Activated B cell treated with CpG ODN at 0.5 μM for 24 hours (primary cell): ENCODE measurements at regions not wholly inside any gene's neighbourhood (a gene's known extent, or its start where the extent isn't known, plus 50 kb on each side); places are given as distances from the start of the nearest gene placed in this dataset.

Source experiments
- ATAC-seq: fragments of 200-7000 bp; cut with Tn5 transposase; one replicate; pipeline ENCODE4 v1.10.0; 2021; ENCODE audit warnings: low read depth, mild to moderate bottlenecking, moderate library complexity
- CTCF ChIA-PET: fragments of 350-600 bp; sonication (Branson Sonifier 250); formaldehyde crosslinking; loops from one replicate; lab custom pipeline; 2021; ENCODE audit warnings: antibody characterized with exemption; lab: Charles Lee
- POLR2A ChIA-PET: fragments of 350-600 bp; sonication (Branson Sonifier 250); formaldehyde crosslinking; loops from one replicate; lab custom pipeline; 2021; ENCODE audit warnings: antibody characterized with exemption; lab: Charles Lee
- DNase-seq: peaks from one replicate; pipeline ENCODE4 v3.0.0; 2022
- H3K27ac Mint-ChIP-seq: one replicate; pipeline ENCODE4 v1.8.0; 2020; ENCODE audit warnings: mixed read lengths
- H3K27me3 Mint-ChIP-seq: one replicate; pipeline ENCODE4 v1.8.0; 2021; ENCODE audit warnings: mixed read lengths
- H3K36me3 Mint-ChIP-seq: one replicate; pipeline ENCODE4 v1.8.0; 2021; ENCODE audit warnings: low read depth, mixed read lengths
- H3K4me1 Mint-ChIP-seq: one replicate; pipeline ENCODE4 v1.8.0; 2021; ENCODE audit warnings: mixed read lengths
- H3K4me3 Mint-ChIP-seq: one replicate; pipeline ENCODE4 v1.8.0; 2020; ENCODE audit warnings: mild to moderate bottlenecking, mixed read lengths
- H3K9me3 Mint-ChIP-seq: one replicate; pipeline ENCODE4 v1.8.0; 2020; ENCODE audit warnings: mixed read lengths
- CTCF ChIP-seq: fragments of 200-600 bp; IDR thresholded peaks from one replicate; pipeline ENCODE4 v1.8.0; 2022; ENCODE audit warnings: antibody characterized with exemption, mild to moderate bottlenecking
- intact Hi-C: fragments of 100-400 bp; cut with micrococcal nuclease; formaldehyde crosslinking; loops from one replicate; pipeline ENCODE4 v1.15.1; 2024

- Mint-ChIP-seq H3K36me3 (no peaks in the 10 kb centered on the region), H3K4me1 (no peaks in the 10 kb centered on the region), H3K27ac (no peak overlapping the region), H3K4me3 (no peak overlapping the region), H3K27me3 (no peaks in the 10 kb centered on the region), H3K9me3 (peaks cover 4% of the 10 kb centered on the region)
- intact Hi-C loops = no loop called here
- CTCF ChIA-PET = no interaction called here
- no peak for DNase-seq
- no peak for TF ChIP-seq CTCF
- POLR2A ChIA-PET = no interaction called here
- ATAC-seq = no peak
Observed at GRCh38 chr22:49157529-49158339, 669.9 kb downstream of the BRD1 start.

GRCh38 chr22:49156662-49157285 lies 670.9 kb downstream of the BRD1 start:
- Mint-ChIP-seq H3K36me3 (no peaks in the 10 kb centered on the region), H3K9me3 (peaks cover 4% of the 10 kb centered on the region), H3K27me3 (no peaks in the 10 kb centered on the region), H3K27ac (no peak overlapping the region), H3K4me3 (no peak overlapping the region), H3K4me1 (no peaks in the 10 kb centered on the region)
- intact Hi-C loops = no loop called here
- ChIA-PET POLR2A (no interaction called here), CTCF (no interaction called here)
- ATAC-seq (no peak), DNase-seq (no peak)
- no peak for TF ChIP-seq CTCF

- ATAC-seq (no peak), DNase-seq (no peak)
- intact Hi-C loops = no loop called here
- no peaks in the 10 kb centered on the region for H3K36me3 Mint-ChIP-seq
- H3K4me3 Mint-ChIP-seq = no peak overlapping the region
- no peak for TF ChIP-seq CTCF
- H3K27me3 Mint-ChIP-seq = no peaks in the 10 kb centered on the region
- CTCF ChIA-PET = no interaction called here
- no peaks in the 10 kb centered on the region for H3K4me1 Mint-ChIP-seq
- H3K27ac Mint-ChIP-seq = no peak overlapping the region
- peaks cover 4% of the 10 kb centered on the region for H3K9me3 Mint-ChIP-seq
- POLR2A ChIA-PET = no interaction called here
Observed at GRCh38 chr22:49155770-49156580, 671.7 kb downstream of the BRD1 start.

- intact Hi-C loops = no loop called here
- ATAC-seq = no peak
- TF ChIP-seq CTCF = no peak
- H3K36me3 Mint-ChIP-seq = no peaks in the 10 kb centered on the region
- H3K9me3 Mint-ChIP-seq = peaks cover 4% of the 10 kb centered on the region
- no peak for DNase-seq
- no peaks in the 10 kb centered on the region for H3K4me1 Mint-ChIP-seq
- no peaks in the 10 kb centered on the region for H3K27me3 Mint-ChIP-seq
- H3K4me3 Mint-ChIP-seq = no peak overlapping the region
- H3K27ac Mint-ChIP-seq = no peak overlapping the region
- ChIA-PET POLR2A (no interaction called here), CTCF (no interaction called here)
Observed at GRCh38 chr22:49155039-49155769, 672.5 kb downstream of the BRD1 start.
